T-helper 2 cell treated with Interferon-gamma antibody and Interleukin-4, amounts not matched to agents 5 μg/mL and 100 μg/mL, for 36 hours (primary cell): ENCODE measurements at regions not wholly inside any gene's neighbourhood (a gene's known extent, or its start where the extent isn't known, plus 50 kb on each side); places are given as distances from the start of the nearest gene placed in this dataset.
"Not testable (repeated sequence)": the region's sequence is repeated elsewhere in the genome, so short reads cannot be mapped to it uniquely, and the experiment has no call there.

Experiments
- DNase-seq: peaks from one replicate; pipeline ENCODE4 v3.0.0; 2021; ENCODE audit warnings: low spot score
- H3K27ac Mint-ChIP-seq: one replicate; pipeline ENCODE4 v1.8.0; 2021; ENCODE audit warnings: mild to moderate bottlenecking, mixed read lengths
- H3K27me3 Mint-ChIP-seq: one replicate; pipeline ENCODE4 v1.8.0; 2021; ENCODE audit warnings: low read depth, mixed read lengths
- H3K36me3 Mint-ChIP-seq: one replicate; pipeline ENCODE4 v1.8.0; 2021; ENCODE audit warnings: low read depth, mixed read lengths
- H3K4me1 Mint-ChIP-seq: one replicate; pipeline ENCODE4 v1.8.0; 2021; ENCODE audit warnings: low read depth, mixed read lengths
- H3K4me3 Mint-ChIP-seq: one replicate; pipeline ENCODE4 v1.8.0; 2022; ENCODE audit warnings: mild to moderate bottlenecking, moderate library complexity, mixed read lengths
- H3K9me3 Mint-ChIP-seq: one replicate; pipeline ENCODE4 v1.8.0; 2021; ENCODE audit warnings: mixed read lengths

- H3K4me1 Mint-ChIP-seq, H3K4me3 Mint-ChIP-seq, H3K27me3 Mint-ChIP-seq, DNase-seq, H3K9me3 Mint-ChIP-seq, H3K27ac Mint-ChIP-seq, H3K36me3 Mint-ChIP-seq: not testable (repeated sequence)
Observed at GRCh38 chr2:235443580-235443979, 50.3 kb upstream of the AGAP1 start.
